ENCODE measurements at regions not wholly inside any gene's neighbourhood (a gene's known extent, or its start where the extent isn't known, plus 50 kb on each side); places are given as distances from the start of the nearest gene placed in this dataset.

- no peak for DNase-seq
Observed at GRCh38 chr15:62446984-62447383, 281.9 kb upstream of the C2CD4B start.

DNA sequence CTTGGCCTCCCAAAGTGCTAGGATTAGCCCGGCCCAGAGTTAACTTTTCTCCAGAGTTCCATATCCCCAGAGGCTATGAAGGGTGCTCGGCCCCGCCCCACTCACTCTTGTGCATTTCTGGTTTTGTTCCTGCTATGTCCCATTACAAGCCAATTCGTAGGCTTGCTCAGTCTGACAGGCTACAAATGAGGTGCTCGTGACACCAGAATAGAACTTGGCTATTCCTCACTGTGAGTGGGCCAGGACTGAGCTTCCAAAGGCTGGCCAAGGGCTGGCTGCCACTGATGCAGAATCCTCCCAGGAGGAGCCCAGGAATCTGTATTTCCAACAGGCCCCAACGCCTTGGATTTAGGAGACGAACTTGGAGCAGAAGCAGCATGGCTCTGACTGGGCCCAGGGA, 282.7 kb upstream of the C2CD4B start:
- no peak for DNase-seq

- DNase-seq: no peak
Observed at GRCh38 chr15:62449638-62450037, 284.6 kb upstream of the C2CD4B start.

DNA sequence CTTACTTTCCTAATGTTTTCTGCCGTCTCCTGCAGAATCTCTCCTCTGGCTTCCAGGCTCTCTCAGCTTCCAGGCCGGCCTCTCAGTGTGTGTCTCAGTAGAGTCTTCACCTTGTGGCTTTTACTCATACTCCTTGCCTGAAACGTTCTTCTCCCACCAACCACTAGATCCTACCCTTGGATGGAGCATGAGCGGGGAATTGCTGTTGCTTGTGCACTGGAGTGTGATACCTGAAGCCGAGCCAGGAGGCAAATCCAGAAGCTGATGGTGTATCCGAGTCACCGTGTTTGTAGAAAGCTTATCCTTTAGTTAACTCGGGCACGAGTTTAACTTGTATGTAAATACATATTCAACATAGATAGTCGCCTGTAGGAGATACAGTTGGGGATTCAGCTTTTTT, 285.0 kb upstream of the C2CD4B start:
- DNase-seq: no peak

DNA sequence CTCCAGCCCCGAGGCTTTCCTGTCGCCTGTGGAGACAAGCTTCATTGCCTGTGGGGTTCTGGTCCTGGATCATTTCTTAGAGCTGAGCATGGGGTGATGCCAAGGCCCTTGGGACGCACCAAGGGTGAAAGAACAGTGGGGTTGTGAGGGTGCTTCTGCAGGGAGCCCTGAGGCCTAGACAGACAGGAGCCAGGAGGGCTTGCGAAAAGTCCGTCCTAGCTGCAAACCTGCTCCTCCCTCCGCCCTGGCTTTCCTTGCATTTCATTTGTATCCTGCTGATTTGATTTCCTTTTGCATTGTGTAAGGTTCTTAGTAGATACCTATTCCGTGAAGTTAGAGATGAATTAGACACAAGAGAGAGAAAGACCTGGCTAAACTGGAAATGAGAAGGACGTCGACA, 286.9 kb upstream of the C2CD4B start:
- no peak for DNase-seq

DNA sequence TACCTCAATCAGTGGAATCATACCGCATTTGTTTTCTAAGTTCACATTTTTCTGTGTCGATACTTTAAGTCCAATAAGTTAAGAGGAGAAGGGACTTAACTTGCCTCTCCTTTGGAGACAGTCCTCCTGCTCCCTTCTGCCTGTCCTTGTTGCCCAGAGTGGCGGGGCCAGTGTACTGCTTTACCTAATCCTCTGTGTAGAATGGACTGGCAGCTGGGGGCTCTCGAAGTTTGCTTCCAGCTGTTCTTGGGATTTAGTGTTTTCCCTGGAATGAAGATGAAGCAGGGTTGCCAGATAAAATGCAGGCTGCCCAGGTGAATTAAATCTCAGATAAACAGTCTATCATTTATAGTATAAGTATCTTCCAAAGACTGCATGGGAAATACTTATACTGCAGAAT, 287.6 kb upstream of the C2CD4B start:
- no peak for DNase-seq

DNA sequence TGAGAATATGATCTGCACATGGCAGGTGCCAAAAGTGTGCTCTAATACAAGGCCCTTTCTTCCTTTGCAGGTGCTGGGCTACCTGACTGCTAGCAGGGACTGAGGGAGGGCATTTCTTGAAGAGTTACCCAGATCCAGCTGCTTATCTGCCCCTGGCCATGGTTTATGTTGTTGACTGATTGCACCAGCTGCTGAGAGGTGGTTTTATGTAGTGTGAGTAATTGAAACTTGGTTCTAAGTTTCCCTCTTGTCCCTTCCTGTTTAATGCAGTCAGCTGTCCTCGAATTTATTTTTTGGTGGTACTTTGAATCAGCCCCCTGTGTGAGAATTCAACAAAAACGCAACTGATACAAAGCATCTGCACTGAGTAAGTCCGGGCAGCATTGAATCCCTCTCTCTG, 288.3 kb upstream of the C2CD4B start:
- no peak for DNase-seq

DNA sequence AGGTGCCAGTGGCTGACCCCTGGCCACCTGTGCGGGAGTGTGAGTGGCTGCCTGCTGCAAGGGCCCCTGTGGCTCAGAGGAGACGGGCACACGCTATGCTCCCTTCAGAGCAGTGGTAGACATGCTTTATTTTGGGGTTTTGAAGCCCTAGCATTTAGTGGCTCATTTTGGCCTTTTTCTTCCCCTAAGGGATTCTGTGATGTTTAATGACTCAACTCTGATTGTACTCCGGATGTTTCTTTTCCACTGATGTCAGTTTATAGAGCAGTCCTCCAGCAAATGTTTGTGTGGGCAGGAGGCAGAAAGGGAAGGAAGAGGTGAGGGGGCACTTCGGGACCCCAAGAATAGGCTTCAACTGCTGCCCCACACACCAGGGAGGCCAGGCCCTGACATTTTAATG, 288.9 kb upstream of the C2CD4B start:
- DNase-seq: no peak

DNA sequence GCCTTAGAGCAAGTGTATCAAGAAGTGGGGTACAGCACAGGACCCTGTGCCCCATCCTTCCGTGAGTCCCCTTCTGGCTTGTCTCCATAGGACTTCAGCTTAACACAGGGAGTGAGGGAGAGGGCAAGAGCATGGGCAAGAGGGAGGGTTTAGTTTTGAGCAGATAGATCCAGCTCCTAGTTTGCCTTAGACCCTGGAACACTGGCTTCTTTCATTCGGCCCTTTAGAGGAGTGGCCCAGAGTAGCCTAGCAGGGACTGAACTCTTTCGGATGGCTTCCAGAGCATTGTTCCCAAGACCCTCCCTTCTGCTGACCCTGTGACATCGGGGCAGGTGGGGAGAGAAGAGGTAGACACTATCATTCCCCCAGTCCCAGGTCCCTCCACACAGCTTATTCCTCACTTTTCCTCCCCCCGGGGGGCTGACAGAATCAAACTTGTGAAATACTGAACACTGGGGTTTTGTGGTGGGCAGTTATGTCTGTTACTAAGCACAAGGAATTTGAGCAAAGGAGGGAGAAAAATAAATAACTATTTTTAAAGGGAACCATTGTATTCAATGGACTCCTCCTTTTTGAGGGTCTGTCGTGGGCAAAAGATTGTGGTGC, 289.6 kb upstream of the C2CD4B start:
- DNase-seq: no peak

- no peak for DNase-seq
Observed at GRCh38 chr15:62455441-62455921, 290.4 kb upstream of the C2CD4B start.

- DNase-seq: no peak
Observed at GRCh38 chr15:62456011-62456920, 291.2 kb upstream of the C2CD4B start.

- DNase-seq: no peak
Observed at GRCh38 chr15:62457100-62457499, 292.0 kb upstream of the C2CD4B start.

- DNase-seq: no peak
Observed at GRCh38 chr15:62459875-62460274, 294.8 kb upstream of the C2CD4B start.

GRCh38 chr15:62462268-62462667, 297.2 kb upstream of the C2CD4B start:
- no peak for DNase-seq

- no peak for DNase-seq
Observed at GRCh38 chr15:62462721-62463120, 297.6 kb upstream of the C2CD4B start.

DNA sequence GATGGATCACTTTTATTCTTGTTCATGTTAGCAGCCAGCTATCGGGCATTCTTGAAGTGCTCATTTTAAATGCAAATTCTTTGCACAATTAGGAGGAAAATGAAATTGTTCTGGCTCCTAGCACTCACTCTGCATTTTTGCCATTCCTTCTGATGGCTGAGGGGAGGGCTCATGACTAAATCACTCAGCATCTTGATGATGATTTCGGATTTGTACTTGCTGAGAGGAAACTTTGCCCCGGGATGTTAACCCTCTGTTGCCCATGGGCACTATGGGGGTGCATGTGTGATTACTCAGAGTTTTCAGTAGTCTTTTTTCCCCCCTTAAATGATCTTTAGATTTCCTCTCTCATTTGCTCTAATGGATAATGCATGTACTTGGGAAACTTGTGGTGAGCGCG, 299.6 kb upstream of the C2CD4B start:
- no peak for DNase-seq

DNA sequence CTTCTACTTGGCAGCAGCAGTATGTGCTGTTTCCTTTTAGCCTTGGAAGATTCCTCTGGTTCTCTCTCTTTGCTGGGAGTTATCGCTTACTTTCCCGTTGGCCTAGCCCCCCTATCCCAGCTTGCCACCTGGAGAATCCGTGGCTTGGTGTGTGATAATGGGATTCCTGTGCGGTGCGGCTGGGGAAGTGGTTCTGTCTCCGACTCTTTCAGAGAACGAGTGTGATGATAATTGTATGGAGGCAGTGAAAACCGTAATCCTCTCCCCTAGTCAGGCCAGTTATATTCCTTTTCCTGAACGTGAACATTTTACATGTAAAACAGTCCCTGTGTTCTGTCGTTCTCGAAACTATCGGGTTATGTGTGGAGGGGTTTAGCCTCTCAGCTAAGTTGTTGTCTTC, 300.1 kb upstream of the C2CD4B start:
- no peak for DNase-seq

GRCh38 chr15:62469478-62469873, 304.4 kb upstream of the C2CD4B start:
- no peak for DNase-seq

DNA sequence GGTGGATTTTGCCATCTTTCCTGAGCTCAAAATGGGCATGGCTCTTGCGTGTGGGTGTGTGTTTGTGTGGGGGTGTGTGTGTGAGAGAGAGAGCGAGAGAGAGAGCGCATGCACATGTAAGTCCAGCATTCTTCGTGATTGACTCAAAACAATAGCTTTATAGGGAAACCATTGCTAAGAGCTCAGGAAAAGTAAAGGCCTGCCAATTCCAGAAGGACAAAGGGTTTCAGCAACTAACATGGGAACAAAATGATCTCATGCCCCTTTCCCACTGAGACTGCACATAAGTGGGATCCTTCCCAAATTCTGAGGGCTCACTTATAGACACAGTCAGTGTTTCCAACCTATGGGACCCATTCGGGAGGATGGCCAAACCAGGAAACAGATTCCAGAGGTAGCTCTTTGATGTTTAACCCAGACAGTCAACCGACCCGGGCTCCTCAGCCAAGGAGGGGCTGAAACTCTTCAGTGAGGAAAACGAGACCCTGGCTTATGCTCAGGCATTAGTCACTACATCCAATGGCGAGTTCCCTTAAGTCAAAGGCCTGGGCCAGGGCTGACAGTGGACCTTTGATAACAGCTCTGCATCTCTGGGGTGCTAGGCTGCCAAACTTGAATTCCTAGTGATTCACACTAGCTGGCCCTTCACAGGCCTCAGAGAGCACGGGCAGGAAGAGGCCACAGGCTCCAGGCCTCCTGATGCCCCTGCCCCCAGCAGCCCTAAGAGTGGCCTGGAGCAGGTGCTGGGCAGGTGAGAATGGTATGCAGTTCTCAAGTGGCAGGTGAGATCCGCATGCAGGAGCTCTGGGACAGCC, 305.0 kb upstream of the C2CD4B start:
- DNase-seq: no peak

- no peak for DNase-seq
Observed at GRCh38 chr15:62472616-62473299, 307.7 kb upstream of the C2CD4B start.

DNA sequence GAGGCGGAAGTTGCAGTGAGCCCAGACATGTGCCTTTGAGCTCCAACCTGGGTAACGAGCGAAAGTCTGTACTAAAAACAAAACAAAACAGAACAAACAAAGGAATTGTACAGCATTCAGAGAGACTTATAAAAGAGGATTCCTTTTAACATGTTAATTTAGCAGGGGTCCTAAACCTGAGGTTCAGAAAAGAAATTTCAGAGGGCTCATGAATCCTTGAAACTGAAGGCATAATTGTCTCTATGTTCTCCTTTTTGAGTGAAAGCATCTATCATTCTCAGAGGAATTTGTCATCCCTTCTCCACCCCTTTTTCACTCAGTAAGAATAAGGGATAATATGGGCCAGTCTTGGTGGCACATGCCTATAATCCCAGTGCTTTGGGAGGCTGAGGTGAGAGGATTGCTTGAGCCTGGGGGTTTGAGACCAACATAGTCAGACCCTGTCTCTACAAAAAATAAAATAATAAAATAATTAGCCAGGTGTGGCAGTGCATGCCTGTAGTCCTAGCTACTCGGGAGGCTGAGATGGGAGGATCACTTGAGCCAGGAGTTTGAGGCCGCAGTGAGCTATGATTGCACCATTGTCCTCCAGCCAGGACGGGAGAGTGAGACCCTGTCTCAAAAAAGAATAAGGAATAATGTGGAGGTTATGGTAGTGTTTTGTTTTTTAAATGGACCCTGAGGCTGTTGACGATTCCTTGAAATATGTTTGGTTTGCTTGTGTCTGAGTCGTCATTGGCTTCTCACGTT, 309.1 kb upstream of the C2CD4B start:
- DNase-seq: no peak

DNA sequence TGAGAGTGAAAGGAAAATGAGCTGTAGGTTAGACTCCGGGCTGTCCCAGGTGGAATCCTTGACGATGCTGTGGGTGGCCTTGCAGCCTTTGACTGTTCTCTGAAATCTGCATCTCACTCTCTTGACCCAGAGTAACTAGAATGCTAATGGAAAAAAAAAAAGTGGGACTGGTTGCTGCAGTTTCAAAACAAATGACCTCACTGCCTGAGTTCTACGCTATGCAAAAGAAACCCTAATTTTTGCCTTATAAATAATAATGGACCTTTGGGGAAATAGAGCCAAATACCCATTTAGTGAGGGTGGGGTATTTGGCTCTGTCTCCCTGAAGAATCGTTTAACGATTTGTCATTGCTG, 309.7 kb upstream of the C2CD4B start:
- no peak for DNase-seq
